Adrenal gland (tissue), 5 donors: ENCODE measurements at regions not wholly inside any gene's neighbourhood (a gene's known extent, or its start where the extent isn't known, plus 50 kb on each side); places are given as distances from the start of the nearest gene placed in this dataset.

Experiments
- CTCF ChIP-seq, 6 experiments: fragments of 450-650 bp in 4 of 6; fragments of 200-600 bp in 2 of 6; sonication (generic) in 1 of 6; IDR thresholded peaks; 1 replicate in 5 of 6; 2 replicates in 1 of 6; pipeline versions ENCODE4 v1.5.1 to v1.8.0; 2016 to 2021; ENCODE audit warnings: antibody characterized with exemption in 6 of 6, mild to moderate bottlenecking in 2 of 6, moderate library complexity in 1 of 6
- POLR2A ChIP-seq, 2 donors: fragments of 450-650 bp; IDR thresholded peaks; one replicate each; pipeline ENCODE4 v1.6.1; 2017; ENCODE audit warnings: antibody characterized with exemption in 2 of 2, mild to moderate bottlenecking in 2 of 2, moderate library complexity in 1 of 2
- donor health status: DM: no; HTN: no; CAD: no.

GRCh38 chr2:191500884-191501560 is 176.9 kb upstream of the NABP1 start:
- TF ChIP-seq POLR2A (IDR thresholded peaks at IDR 0.05) (no peak), CTCF (IDR thresholded peaks at IDR 0.05) (no peak)
